ENCODE measurements at regions not wholly inside any gene's neighbourhood (a gene's known extent, or its start where the extent isn't known, plus 50 kb on each side); places are given as distances from the start of the nearest gene placed in this dataset.

- TF ChIP-seq, protein P1, sequence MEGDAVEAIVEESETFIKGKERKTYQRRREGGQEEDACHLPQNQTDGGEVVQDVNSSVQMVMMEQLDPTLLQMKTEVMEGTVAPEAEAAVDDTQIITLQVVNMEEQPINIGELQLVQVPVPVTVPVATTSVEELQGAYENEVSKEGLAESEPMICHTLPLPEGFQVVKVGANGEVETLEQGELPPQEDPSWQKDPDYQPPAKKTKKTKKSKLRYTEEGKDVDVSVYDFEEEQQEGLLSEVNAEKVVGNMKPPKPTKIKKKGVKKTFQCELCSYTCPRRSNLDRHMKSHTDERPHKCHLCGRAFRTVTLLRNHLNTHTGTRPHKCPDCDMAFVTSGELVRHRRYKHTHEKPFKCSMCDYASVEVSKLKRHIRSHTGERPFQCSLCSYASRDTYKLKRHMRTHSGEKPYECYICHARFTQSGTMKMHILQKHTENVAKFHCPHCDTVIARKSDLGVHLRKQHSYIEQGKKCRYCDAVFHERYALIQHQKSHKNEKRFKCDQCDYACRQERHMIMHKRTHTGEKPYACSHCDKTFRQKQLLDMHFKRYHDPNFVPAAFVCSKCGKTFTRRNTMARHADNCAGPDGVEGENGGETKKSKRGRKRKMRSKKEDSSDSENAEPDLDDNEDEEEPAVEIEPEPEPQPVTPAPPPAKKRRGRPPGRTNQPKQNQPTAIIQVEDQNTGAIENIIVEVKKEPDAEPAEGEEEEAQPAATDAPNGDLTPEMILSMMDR (conservative IDR thresholded peaks at IDR 0.05; ENCODE audit: low read depth, low read length): no peak
- no peak for TF ChIP-seq EZH2 (IDR thresholded peaks at IDR 0.05; ENCODE audit: low read length, unreplicated experiment)
These were observed 307.7 kb upstream of the SLC10A2 start for GRCh38 chr13:103373916-103374315.
